DND-41 (cell line): ENCODE measurements at regions not wholly inside any gene's neighbourhood (a gene's known extent, or its start where the extent isn't known, plus 50 kb on each side); places are given as distances from the start of the nearest gene placed in this dataset.

ENCODE experiments used
- EZH2 ChIP-seq: IDR thresholded peaks from 3 replicates; pipeline ENCODE4 v1.6.1; 2012; ENCODE audit warnings: borderline replicate concordance, low read depth, mild to moderate bottlenecking, moderate library complexity, low read length, inconsistent platforms; ENCODE audit not compliant: severe bottlenecking
- TF ChIP-seq, protein P1 (sequence below): IDR thresholded peaks from 2 replicates; pipeline ENCODE4 v1.5.1; 2012; ENCODE audit warnings: borderline replicate concordance, low read length, moderate library complexity, mild to moderate bottlenecking; ENCODE audit not compliant: poor library complexity, severe bottlenecking; ENCODE audit errors: extremely low read depth

DNA sequence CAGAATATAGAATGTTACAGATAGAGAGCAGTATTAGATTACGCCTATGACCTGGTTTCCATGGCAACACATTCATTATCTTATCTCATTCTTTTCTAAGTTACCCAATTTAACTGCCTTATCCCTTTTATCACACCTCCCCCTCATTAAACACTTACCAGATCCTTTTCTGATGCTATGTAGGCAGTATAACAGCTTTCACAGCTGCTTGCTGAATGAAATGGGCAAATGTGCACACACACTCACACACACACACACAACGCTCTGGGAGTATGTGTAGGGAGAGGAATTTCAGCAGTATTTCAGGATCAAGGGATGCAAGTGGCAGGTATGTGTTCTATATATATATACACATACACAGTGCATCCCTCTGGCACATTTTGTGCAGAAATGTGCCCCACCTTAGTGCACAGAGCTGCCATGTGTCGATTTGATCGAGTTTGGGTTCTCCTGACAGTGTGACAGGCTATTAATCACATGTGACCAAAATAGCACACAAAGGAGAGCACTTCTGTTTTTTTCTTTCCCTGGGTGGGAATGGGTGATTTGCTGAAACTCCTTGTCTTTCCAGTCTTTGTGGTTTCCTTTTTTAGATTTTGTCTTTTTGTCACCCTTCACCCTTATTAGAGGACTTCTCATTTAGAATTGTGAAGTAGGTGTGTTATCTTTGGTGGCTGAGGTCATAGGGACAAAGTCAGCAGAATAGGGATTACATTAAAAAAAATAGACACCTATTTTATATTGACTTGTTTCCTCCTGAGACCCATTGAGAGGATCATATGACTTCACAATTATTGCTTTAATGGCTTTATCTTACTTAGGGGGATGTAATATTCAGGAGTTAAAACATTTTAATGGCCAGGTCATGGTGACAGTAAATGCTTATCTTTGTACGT, 553.7 kb downstream of the PDCD6IP start:
- TF ChIP-seq, protein P1, sequence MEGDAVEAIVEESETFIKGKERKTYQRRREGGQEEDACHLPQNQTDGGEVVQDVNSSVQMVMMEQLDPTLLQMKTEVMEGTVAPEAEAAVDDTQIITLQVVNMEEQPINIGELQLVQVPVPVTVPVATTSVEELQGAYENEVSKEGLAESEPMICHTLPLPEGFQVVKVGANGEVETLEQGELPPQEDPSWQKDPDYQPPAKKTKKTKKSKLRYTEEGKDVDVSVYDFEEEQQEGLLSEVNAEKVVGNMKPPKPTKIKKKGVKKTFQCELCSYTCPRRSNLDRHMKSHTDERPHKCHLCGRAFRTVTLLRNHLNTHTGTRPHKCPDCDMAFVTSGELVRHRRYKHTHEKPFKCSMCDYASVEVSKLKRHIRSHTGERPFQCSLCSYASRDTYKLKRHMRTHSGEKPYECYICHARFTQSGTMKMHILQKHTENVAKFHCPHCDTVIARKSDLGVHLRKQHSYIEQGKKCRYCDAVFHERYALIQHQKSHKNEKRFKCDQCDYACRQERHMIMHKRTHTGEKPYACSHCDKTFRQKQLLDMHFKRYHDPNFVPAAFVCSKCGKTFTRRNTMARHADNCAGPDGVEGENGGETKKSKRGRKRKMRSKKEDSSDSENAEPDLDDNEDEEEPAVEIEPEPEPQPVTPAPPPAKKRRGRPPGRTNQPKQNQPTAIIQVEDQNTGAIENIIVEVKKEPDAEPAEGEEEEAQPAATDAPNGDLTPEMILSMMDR = no peak
- TF ChIP-seq EZH2 = no peak
